Parathyroid adenoma (tissue), 2 donors: ENCODE measurements at regions not wholly inside any gene's neighbourhood (a gene's known extent, or its start where the extent isn't known, plus 50 kb on each side); places are given as distances from the start of the nearest gene placed in this dataset.

Experiments
- H2AFZ ChIP-seq: fragments of 300-600 bp; sonication (generic); one replicate; pipeline ENCODE4 v1.7.0; 2017; ENCODE audit warnings: antibody characterized with exemption, mild to moderate bottlenecking
- H3K27ac ChIP-seq: fragments of 300-600 bp; sonication (generic); one replicate; pipeline ENCODE4 v1.7.0; 2017
- H3K27me3 ChIP-seq: fragments of 300-600 bp; sonication (generic); one replicate; pipeline ENCODE4 v1.7.0; 2017; ENCODE audit warnings: low read length; ENCODE audit not compliant: control insufficient read depth, insufficient read depth
- H3K36me3 ChIP-seq: fragments of 300-600 bp; sonication (generic); one replicate; pipeline ENCODE4 v1.7.0; 2017; ENCODE audit warnings: low read length; ENCODE audit not compliant: control insufficient read depth, insufficient read depth
- H3K4me1 ChIP-seq: fragments of 300-600 bp; sonication (generic); one replicate; pipeline ENCODE4 v1.7.0; 2017; ENCODE audit warnings: control low read depth
- H3K4me2 ChIP-seq: fragments of 300-600 bp; sonication (generic); one replicate; pipeline ENCODE4 v1.7.0; 2017; ENCODE audit warnings: low read length
- H3K4me3 ChIP-seq: fragments of 300-600 bp; sonication (generic); one replicate; pipeline ENCODE4 v1.7.0; 2017; ENCODE audit warnings: low read depth, low read length
- H3K79me2 ChIP-seq: fragments of 300-600 bp; sonication (generic); one replicate; pipeline ENCODE4 v1.7.0; 2017; ENCODE audit warnings: control low read depth
- H3K9ac ChIP-seq: fragments of 300-600 bp; sonication (generic); one replicate; pipeline ENCODE4 v1.7.0; 2017; ENCODE audit warnings: mild to moderate bottlenecking
- H3K9me3 ChIP-seq: fragments of 300-600 bp; sonication (generic); one replicate; pipeline ENCODE4 v1.7.0; 2017; ENCODE audit warnings: low read length; ENCODE audit not compliant: control insufficient read depth
- CTCF ChIP-seq: fragments of 300-600 bp; sonication (generic); IDR thresholded peaks from one replicate; pipeline ENCODE4 v1.7.0; 2017; ENCODE audit warnings: antibody characterized with exemption, mild to moderate bottlenecking
- donor health status: primary hyperparathyroidism.

- H3K4me1 ChIP-seq = no peaks in the 10 kb centered on the region
- H3K9me3 ChIP-seq = no peaks in the 10 kb centered on the region
- no peak overlapping the region for H3K4me3 ChIP-seq
- no peaks in the 10 kb centered on the region for H3K36me3 ChIP-seq
- H3K9ac ChIP-seq = no peak overlapping the region
- no peak overlapping the region for H3K4me2 ChIP-seq
- TF ChIP-seq CTCF = no peak
- H3K27me3 ChIP-seq = no peaks in the 10 kb centered on the region
- no peak overlapping the region for H3K27ac ChIP-seq
- no peak overlapping the region for H2AFZ ChIP-seq
- no peaks in the 10 kb centered on the region for H3K79me2 ChIP-seq
Measured at GRCh38 chr6:90691823-90692222, 105.0 kb upstream of the MAP3K7 start.

- no peak overlapping the region for H2AFZ ChIP-seq
- no peak overlapping the region for H3K9ac ChIP-seq
- no peaks in the 10 kb centered on the region for H3K9me3 ChIP-seq
- no peaks in the 10 kb centered on the region for H3K79me2 ChIP-seq
- TF ChIP-seq CTCF = no peak
- no peaks in the 10 kb centered on the region for H3K27me3 ChIP-seq
- no peak overlapping the region for H3K4me3 ChIP-seq
- no peaks in the 10 kb centered on the region for H3K4me1 ChIP-seq
- no peaks in the 10 kb centered on the region for H3K36me3 ChIP-seq
- no peak overlapping the region for H3K4me2 ChIP-seq
- H3K27ac ChIP-seq = no peak overlapping the region
Measured at GRCh38 chr6:90689172-90689571, 102.3 kb upstream of the MAP3K7 start.

- Histone ChIP-seq H3K9me3 (no peaks in the 10 kb centered on the region), H3K4me3 (no peak overlapping the region), H3K4me2 (no peak overlapping the region), H3K4me1 (no peaks in the 10 kb centered on the region), H3K27ac (no peak overlapping the region), H3K9ac (no peak overlapping the region), H3K79me2 (no peaks in the 10 kb centered on the region), H3K36me3 (no peaks in the 10 kb centered on the region), H2AFZ (no peak overlapping the region), H3K27me3 (no peaks in the 10 kb centered on the region)
- TF ChIP-seq CTCF = no peak
Measured at GRCh38 chr6:90687775-90688380, 101.0 kb upstream of the MAP3K7 start.

GRCh38 chr6:90681863-90682262 is 95.0 kb upstream of the MAP3K7 start:
- Histone ChIP-seq H3K79me2 (no peaks in the 10 kb centered on the region), H3K36me3 (no peaks in the 10 kb centered on the region)
- no peak for TF ChIP-seq CTCF

GRCh38 chr6:90678049-90678779 is 91.3 kb upstream of the MAP3K7 start:
- no peaks in the 10 kb centered on the region for H3K4me1 ChIP-seq
- no peak overlapping the region for H3K4me3 ChIP-seq
- H3K36me3 ChIP-seq = no peaks in the 10 kb centered on the region
- H3K79me2 ChIP-seq = no peaks in the 10 kb centered on the region
- no peak for TF ChIP-seq CTCF
- H3K4me2 ChIP-seq = no peak overlapping the region
- no peak overlapping the region for H3K9ac ChIP-seq
- no peaks in the 10 kb centered on the region for H3K27me3 ChIP-seq
- no peak overlapping the region for H3K27ac ChIP-seq
- no peaks in the 10 kb centered on the region for H3K9me3 ChIP-seq
- no peak overlapping the region for H2AFZ ChIP-seq

More at GRCh38 chr6:90681863-90682262, 95.0 kb upstream of the MAP3K7 start:
- H3K9ac ChIP-seq = no peak overlapping the region
- no peak overlapping the region for H3K4me2 ChIP-seq
- no peaks in the 10 kb centered on the region for H3K9me3 ChIP-seq
- no peaks in the 10 kb centered on the region for H3K4me1 ChIP-seq
- H3K4me3 ChIP-seq = no peak overlapping the region
- no peak overlapping the region for H2AFZ ChIP-seq
- H3K27me3 ChIP-seq = no peaks in the 10 kb centered on the region
- no peak overlapping the region for H3K27ac ChIP-seq
